SK-N-MC (cell line): ENCODE measurements at regions not wholly inside any gene's neighbourhood (a gene's known extent, or its start where the extent isn't known, plus 50 kb on each side); places are given as distances from the start of the nearest gene placed in this dataset.

Experiments
- EZH2 ChIP-seq: fragments of 200-600 bp; sonication (generic); IDR thresholded peaks from one replicate; pipeline ENCODE4 v1.6.1; 2017; ENCODE audit warnings: antibody characterized with exemption
- POLR2AphosphoS5 ChIP-seq: IDR thresholded peaks from 2 replicates; pipeline ENCODE4 v1.6.1; 2012; ENCODE audit warnings: mild to moderate bottlenecking, low read depth, low read length, borderline replicate concordance

DNA sequence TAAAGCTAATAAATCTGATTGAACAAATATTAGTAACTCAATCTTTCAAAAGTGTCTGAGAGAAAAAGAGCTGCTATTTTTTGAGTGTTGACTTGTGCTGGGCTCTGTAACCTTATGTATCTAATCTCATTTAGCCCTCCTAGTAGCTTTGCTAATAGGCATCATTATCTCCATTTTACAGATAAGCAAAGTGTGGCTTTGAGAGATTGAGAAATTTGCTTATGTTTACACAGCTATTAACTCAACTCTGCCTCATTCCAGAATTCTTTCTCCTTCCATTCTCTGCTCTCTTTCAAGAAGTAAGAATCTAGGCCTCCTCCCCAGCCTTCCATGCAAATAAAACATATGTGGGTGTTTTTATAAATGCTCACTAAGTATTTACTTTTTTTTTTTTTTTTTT lies 137.8 kb downstream of the GATA3 start:
- TF ChIP-seq POLR2AphosphoS5 = no peak
- no peak for TF ChIP-seq EZH2
